ENCODE measurements at regions not wholly inside any gene's neighbourhood (a gene's known extent, or its start where the extent isn't known, plus 50 kb on each side); places are given as distances from the start of the nearest gene placed in this dataset.
A peak's percentile ranks its signal among the peaks of the same experiment; 100 is the strongest.
"Not testable (repeated sequence)": the region's sequence is repeated elsewhere in the genome, so short reads cannot be mapped to it uniquely, and the experiment has no call there.

- H3K4me3 ChIP-seq (ENCODE audit: low read length) = no peak overlapping the region
- WGBS (ENCODE audit: insufficient coverage, low lambda C conversion rate) = no CpG with 5 or more reads among the region's 3 CpGs
- DNase-seq = no peak
- no peaks in the 10 kb centered on the region for H3K9me3 ChIP-seq (ENCODE audit: control insufficient read depth, low read depth, low read length)
- no peaks in the 10 kb centered on the region for H3K36me3 ChIP-seq (ENCODE audit: control insufficient read depth, insufficient read depth, low read length)
- H3K27ac ChIP-seq (ENCODE audit: low read length) = no peak overlapping the region
- no peaks in the 10 kb centered on the region for H3K27me3 ChIP-seq (ENCODE audit: control insufficient read depth, insufficient read depth, low read length)
- peaks cover 8% of the 10 kb centered on the region for H3K4me1 ChIP-seq (ENCODE audit: control insufficient read depth, insufficient read depth, low read length)
These were observed 55.2 kb downstream of the RPL22L1 start for GRCh38 chr3:170814822-170815221.

- no peak overlapping the region for H3K27ac ChIP-seq (ENCODE audit: low read length)
- 100% methylated on average over 1 of the region's 5 CpGs for WGBS (ENCODE audit: insufficient coverage, low lambda C conversion rate)
These were observed 56.7 kb downstream of the RPL22L1 start for GRCh38 chr3:170813266-170813665.

GRCh38 chr3:170811928-170812591 is 57.9 kb downstream of the RPL22L1 start:
- Histone ChIP-seq H3K4me1 (ENCODE audit: control insufficient read depth, insufficient read depth, low read length) (peaks cover 19% of the 10 kb centered on the region), H3K4me3 (ENCODE audit: low read length) (no peak overlapping the region), H3K9me3 (ENCODE audit: control insufficient read depth, low read depth, low read length) (no peaks in the 10 kb centered on the region), H3K36me3 (ENCODE audit: control insufficient read depth, insufficient read depth, low read length) (no peaks in the 10 kb centered on the region), H3K27me3 (ENCODE audit: control insufficient read depth, insufficient read depth, low read length) (no peaks in the 10 kb centered on the region), H3K27ac (ENCODE audit: low read length) (no peak overlapping the region)
- peak; percentile 56 to 69 for DNase-seq
- WGBS (ENCODE audit: insufficient coverage, low lambda C conversion rate) = 17% methylated on average over 1 of the region's 8 CpGs

More at GRCh38 chr3:170813266-170813665, 56.7 kb downstream of the RPL22L1 start:
- no peaks in the 10 kb centered on the region for H3K9me3 ChIP-seq (ENCODE audit: control insufficient read depth, low read depth, low read length)
- H3K27me3 ChIP-seq (ENCODE audit: control insufficient read depth, insufficient read depth, low read length) = no peaks in the 10 kb centered on the region
- H3K4me3 ChIP-seq (ENCODE audit: low read length) = no peak overlapping the region
- H3K36me3 ChIP-seq (ENCODE audit: control insufficient read depth, insufficient read depth, low read length) = no peaks in the 10 kb centered on the region
- H3K4me1 ChIP-seq (ENCODE audit: control insufficient read depth, insufficient read depth, low read length) = peaks cover 19% of the 10 kb centered on the region
- no peak for DNase-seq

- no peak overlapping the region for H3K27ac ChIP-seq (ENCODE audit: low read length)
- no peak for DNase-seq
These were observed 58.5 kb downstream of the RPL22L1 start for GRCh38 chr3:170811515-170811914.

GRCh38 chr3:170809975-170810357 is 60.0 kb downstream of the RPL22L1 start:
- Histone ChIP-seq H3K27me3 (ENCODE audit: control insufficient read depth, insufficient read depth, low read length) (no peaks in the 10 kb centered on the region), H3K9me3 (ENCODE audit: control insufficient read depth, low read depth, low read length) (no peaks in the 10 kb centered on the region), H3K4me3 (ENCODE audit: low read length) (no peak overlapping the region), H3K4me1 (ENCODE audit: control insufficient read depth, insufficient read depth, low read length) (peaks cover 19% of the 10 kb centered on the region), H3K36me3 (ENCODE audit: control insufficient read depth, insufficient read depth, low read length) (no peaks in the 10 kb centered on the region), H3K27ac (ENCODE audit: low read length) (peak overlapping the region; percentile 57)
- WGBS (ENCODE audit: insufficient coverage, low lambda C conversion rate) = no CpG with 5 or more reads among the region's 1 CpG
- peak; percentile 82 to 95 for DNase-seq

More at GRCh38 chr3:170811515-170811914, 58.5 kb downstream of the RPL22L1 start:
- no peaks in the 10 kb centered on the region for H3K27me3 ChIP-seq (ENCODE audit: control insufficient read depth, insufficient read depth, low read length)
- WGBS (ENCODE audit: insufficient coverage, low lambda C conversion rate) = no CpG with 5 or more reads among the region's 5 CpGs
- no peaks in the 10 kb centered on the region for H3K36me3 ChIP-seq (ENCODE audit: control insufficient read depth, insufficient read depth, low read length)
- H3K4me1 ChIP-seq (ENCODE audit: control insufficient read depth, insufficient read depth, low read length) = peaks cover 19% of the 10 kb centered on the region
- H3K9me3 ChIP-seq (ENCODE audit: control insufficient read depth, low read depth, low read length) = no peaks in the 10 kb centered on the region
- no peak overlapping the region for H3K4me3 ChIP-seq (ENCODE audit: low read length)

GRCh38 chr3:170809007-170809974 is 60.7 kb downstream of the RPL22L1 start:
- WGBS (ENCODE audit: insufficient coverage, low lambda C conversion rate) = 100% methylated on average over 1 of the region's 14 CpGs
- Histone ChIP-seq H3K9me3 (ENCODE audit: control insufficient read depth, low read depth, low read length) (no peaks in the 10 kb centered on the region), H3K36me3 (ENCODE audit: control insufficient read depth, insufficient read depth, low read length) (no peaks in the 10 kb centered on the region), H3K27me3 (ENCODE audit: control insufficient read depth, insufficient read depth, low read length) (no peaks in the 10 kb centered on the region), H3K4me3 (ENCODE audit: low read length) (no peak overlapping the region), H3K27ac (ENCODE audit: low read length) (peak overlapping the region; percentile 57), H3K4me1 (ENCODE audit: control insufficient read depth, insufficient read depth, low read length) (peaks cover 19% of the 10 kb centered on the region)
- DNase-seq = peak; percentile 40 to 66

- no peaks in the 10 kb centered on the region for H3K36me3 ChIP-seq (ENCODE audit: control insufficient read depth, insufficient read depth, low read length)
- H3K4me1 ChIP-seq (ENCODE audit: control insufficient read depth, insufficient read depth, low read length) = peaks cover 19% of the 10 kb centered on the region
- H3K9me3 ChIP-seq (ENCODE audit: control insufficient read depth, low read depth, low read length) = no peaks in the 10 kb centered on the region
- whole genome bisulfite sequencing (ENCODE audit: insufficient coverage, low lambda C conversion rate) = no CpG with 5 or more reads among the region's 5 CpGs
- no peak for DNase-seq
- no peak overlapping the region for H3K4me3 ChIP-seq (ENCODE audit: low read length)
- no peaks in the 10 kb centered on the region for H3K27me3 ChIP-seq (ENCODE audit: control insufficient read depth, insufficient read depth, low read length)
- no peak overlapping the region for H3K27ac ChIP-seq (ENCODE audit: low read length)
These were observed 62.0 kb downstream of the RPL22L1 start for GRCh38 chr3:170808041-170808440.

GRCh38 chr3:170806676-170807075 is 63.3 kb downstream of the RPL22L1 start:
- Histone ChIP-seq H3K9me3 (ENCODE audit: control insufficient read depth, low read depth, low read length) (no peaks in the 10 kb centered on the region), H3K4me1 (ENCODE audit: control insufficient read depth, insufficient read depth, low read length) (peaks cover 19% of the 10 kb centered on the region), H3K4me3 (ENCODE audit: low read length) (no peak overlapping the region), H3K27ac (ENCODE audit: low read length) (no peak overlapping the region), H3K36me3 (ENCODE audit: control insufficient read depth, insufficient read depth, low read length) (no peaks in the 10 kb centered on the region), H3K27me3 (ENCODE audit: control insufficient read depth, insufficient read depth, low read length) (no peaks in the 10 kb centered on the region)
- DNase-seq = no peak
- WGBS (ENCODE audit: insufficient coverage, low lambda C conversion rate) = 100% methylated on average over 1 of the region's 2 CpGs

GRCh38 chr3:170806141-170806540 is 63.9 kb downstream of the RPL22L1 start:
- no CpG with 5 or more reads among the region's 5 CpGs for WGBS (ENCODE audit: insufficient coverage, low lambda C conversion rate)
- Histone ChIP-seq H3K4me1 (ENCODE audit: control insufficient read depth, insufficient read depth, low read length) (peaks cover 19% of the 10 kb centered on the region), H3K27ac (ENCODE audit: low read length) (no peak overlapping the region), H3K27me3 (ENCODE audit: control insufficient read depth, insufficient read depth, low read length) (no peaks in the 10 kb centered on the region), H3K4me3 (ENCODE audit: low read length) (no peak overlapping the region), H3K36me3 (ENCODE audit: control insufficient read depth, insufficient read depth, low read length) (no peaks in the 10 kb centered on the region), H3K9me3 (ENCODE audit: control insufficient read depth, low read depth, low read length) (no peaks in the 10 kb centered on the region)
- no peak for DNase-seq

GRCh38 chr3:170805296-170805695 is 64.7 kb downstream of the RPL22L1 start:
- not testable (repeated sequence) for H3K27ac ChIP-seq (ENCODE audit: low read length); H3K27me3 ChIP-seq (ENCODE audit: control insufficient read depth, insufficient read depth, low read length); H3K4me3 ChIP-seq (ENCODE audit: low read length); H3K9me3 ChIP-seq (ENCODE audit: control insufficient read depth, low read depth, low read length); H3K36me3 ChIP-seq (ENCODE audit: control insufficient read depth, insufficient read depth, low read length); DNase-seq
- peaks cover 12% of the 10 kb centered on the region for H3K4me1 ChIP-seq (ENCODE audit: control insufficient read depth, insufficient read depth, low read length)
- WGBS (ENCODE audit: insufficient coverage, low lambda C conversion rate) = 100% methylated on average over 1 of the region's 1 CpG

Data from large intestine (tissue), 3 donors.